ENCODE measurements at regions not wholly inside any gene's neighbourhood (a gene's known extent, or its start where the extent isn't known, plus 50 kb on each side); places are given as distances from the start of the nearest gene placed in this dataset.

GRCh38 chr6:140559458-140559857 is 1185.0 kb upstream of the CITED2 start:
- POLR2A ChIA-PET (ENCODE audit: low non-redundant PET): no interaction called here
- Histone ChIP-seq H3K36me3 (ENCODE audit: insufficient read depth, low read length, poor library complexity, severe bottlenecking) (no peaks in the 10 kb centered on the region), H3K27me3 (replicated peaks; ENCODE audit: insufficient read depth, low read depth, low read length, poor library complexity) (no peaks in the 10 kb centered on the region), H3K27ac (ENCODE audit: low read depth, low read length, poor library complexity, severe bottlenecking) (no peak overlapping the region), H3K9me3 (ENCODE audit: low read depth, low read length, poor library complexity, severe bottlenecking) (no peaks in the 10 kb centered on the region), H3K4me3 (ENCODE audit: low read depth, low read length, poor library complexity, severe bottlenecking) (no peak overlapping the region), H3K4me1 (ENCODE audit: insufficient read depth, low read length, poor library complexity, severe bottlenecking) (no peaks in the 10 kb centered on the region)
- DNase-seq (ENCODE audit: low spot score): no peak
- no TSS peak for BruUV-seq (replicated peaks)
- no peak for TF ChIP-seq EZH2 (IDR thresholded peaks at IDR 0.05; ENCODE audit: borderline replicate concordance, low read depth, low read length, poor library complexity, severe bottlenecking)
- TF ChIP-seq CTCF (conservative IDR thresholded peaks at IDR 0.05; ENCODE audit: low read depth, low read length): no peak
- CTCF ChIA-PET: no interaction called here
- intact Hi-C loops (cut with micrococcal nuclease; ENCODE audit: unreplicated experiment): no loop called here

- POLR2A ChIA-PET (ENCODE audit: low non-redundant PET): no interaction called here
- TF ChIP-seq EZH2 (IDR thresholded peaks at IDR 0.05; ENCODE audit: borderline replicate concordance, low read depth, low read length, poor library complexity, severe bottlenecking) (no peak), CTCF (conservative IDR thresholded peaks at IDR 0.05; ENCODE audit: low read depth, low read length) (no peak)
- Histone ChIP-seq H3K9me3 (ENCODE audit: low read depth, low read length, poor library complexity, severe bottlenecking) (no peaks in the 10 kb centered on the region), H3K4me3 (ENCODE audit: low read depth, low read length, poor library complexity, severe bottlenecking) (no peak overlapping the region), H3K27me3 (replicated peaks; ENCODE audit: insufficient read depth, low read depth, low read length, poor library complexity) (no peaks in the 10 kb centered on the region), H3K4me1 (ENCODE audit: insufficient read depth, low read length, poor library complexity, severe bottlenecking) (no peaks in the 10 kb centered on the region), H3K36me3 (ENCODE audit: insufficient read depth, low read length, poor library complexity, severe bottlenecking) (no peaks in the 10 kb centered on the region), H3K27ac (ENCODE audit: low read depth, low read length, poor library complexity, severe bottlenecking) (no peak overlapping the region)
- DNase-seq (ENCODE audit: low spot score): no peak
- intact Hi-C loops (cut with micrococcal nuclease; ENCODE audit: unreplicated experiment): no loop called here
- BruUV-seq (replicated peaks): no TSS peak
- CTCF ChIA-PET: no interaction called here
Measured at GRCh38 chr6:140554421-140554820, 1180.0 kb upstream of the CITED2 start.

- BruUV-seq (replicated peaks): no TSS peak
- TF ChIP-seq EZH2 (IDR thresholded peaks at IDR 0.05; ENCODE audit: borderline replicate concordance, low read depth, low read length, poor library complexity, severe bottlenecking) (no peak), CTCF (conservative IDR thresholded peaks at IDR 0.05; ENCODE audit: low read depth, low read length) (no peak)
- POLR2A ChIA-PET (ENCODE audit: low non-redundant PET): no interaction called here
- Histone ChIP-seq H3K9me3 (ENCODE audit: low read depth, low read length, poor library complexity, severe bottlenecking) (no peaks in the 10 kb centered on the region), H3K27me3 (replicated peaks; ENCODE audit: insufficient read depth, low read depth, low read length, poor library complexity) (no peaks in the 10 kb centered on the region), H3K27ac (ENCODE audit: low read depth, low read length, poor library complexity, severe bottlenecking) (no peak overlapping the region), H3K4me1 (ENCODE audit: insufficient read depth, low read length, poor library complexity, severe bottlenecking) (no peaks in the 10 kb centered on the region), H3K4me3 (ENCODE audit: low read depth, low read length, poor library complexity, severe bottlenecking) (no peak overlapping the region), H3K36me3 (ENCODE audit: insufficient read depth, low read length, poor library complexity, severe bottlenecking) (no peaks in the 10 kb centered on the region)
- no peak for DNase-seq (ENCODE audit: low spot score)
- CTCF ChIA-PET: no interaction called here
- intact Hi-C loops (cut with micrococcal nuclease; ENCODE audit: unreplicated experiment): no loop called here
Measured at GRCh38 chr6:140548366-140548765, 1173.9 kb upstream of the CITED2 start.

Measured in A673 (cell line).